ENCODE measurements at regions not wholly inside any gene's neighbourhood (a gene's known extent, or its start where the extent isn't known, plus 50 kb on each side); places are given as distances from the start of the nearest gene placed in this dataset.

DNA sequence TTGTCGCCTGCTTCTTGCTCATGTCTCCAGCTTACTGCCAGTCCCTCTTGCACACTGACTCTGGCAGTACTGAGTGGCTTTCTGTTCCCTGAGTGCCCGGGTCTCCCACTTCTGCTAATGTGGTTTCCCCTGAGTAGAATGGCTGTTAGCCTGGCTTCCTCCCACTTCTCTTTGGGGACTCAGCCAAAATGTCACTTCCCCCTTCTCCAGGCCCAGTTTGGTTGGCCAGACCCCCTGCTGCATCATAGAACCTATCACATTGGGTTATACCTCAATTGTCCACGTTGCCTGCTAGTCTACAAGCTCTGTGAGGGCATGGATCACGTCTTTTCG lies 304.4 kb downstream of the HS3ST3B1 start:
- Mint-ChIP-seq H3K27me3 (ENCODE audit: low read depth in 2 of 2) (peaks cover 21 to 23% of the 10 kb centered on the region in 2 donors), H3K4me1 (peaks cover 7 to 9% of the 10 kb centered on the region in 2 donors), H3K36me3 (peaks cover 1% of the 10 kb centered on the region), H3K4me3 (peak overlapping the region; percentile 59), H3K27ac (peak overlapping the region in 1 of 2 donors; percentile 2), H3K9me3 (peaks cover 0 to 3% of the 10 kb centered on the region in 2 donors)
- TF ChIP-seq, protein P1, sequence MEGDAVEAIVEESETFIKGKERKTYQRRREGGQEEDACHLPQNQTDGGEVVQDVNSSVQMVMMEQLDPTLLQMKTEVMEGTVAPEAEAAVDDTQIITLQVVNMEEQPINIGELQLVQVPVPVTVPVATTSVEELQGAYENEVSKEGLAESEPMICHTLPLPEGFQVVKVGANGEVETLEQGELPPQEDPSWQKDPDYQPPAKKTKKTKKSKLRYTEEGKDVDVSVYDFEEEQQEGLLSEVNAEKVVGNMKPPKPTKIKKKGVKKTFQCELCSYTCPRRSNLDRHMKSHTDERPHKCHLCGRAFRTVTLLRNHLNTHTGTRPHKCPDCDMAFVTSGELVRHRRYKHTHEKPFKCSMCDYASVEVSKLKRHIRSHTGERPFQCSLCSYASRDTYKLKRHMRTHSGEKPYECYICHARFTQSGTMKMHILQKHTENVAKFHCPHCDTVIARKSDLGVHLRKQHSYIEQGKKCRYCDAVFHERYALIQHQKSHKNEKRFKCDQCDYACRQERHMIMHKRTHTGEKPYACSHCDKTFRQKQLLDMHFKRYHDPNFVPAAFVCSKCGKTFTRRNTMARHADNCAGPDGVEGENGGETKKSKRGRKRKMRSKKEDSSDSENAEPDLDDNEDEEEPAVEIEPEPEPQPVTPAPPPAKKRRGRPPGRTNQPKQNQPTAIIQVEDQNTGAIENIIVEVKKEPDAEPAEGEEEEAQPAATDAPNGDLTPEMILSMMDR (IDR thresholded peaks at IDR 0.05) = no peak
- 16% methylated on average over 3 of the region's 5 CpGs for WGBS (ENCODE audit: insufficient coverage)
- H3K36me3 ChIP-seq (ENCODE audit: control insufficient read depth, insufficient read depth, low read length) = no peaks in the 10 kb centered on the region
- peak in 1 of 2 donors; percentile 8 for DNase-seq
- no peaks in the 10 kb centered on the region for H3K27me3 ChIP-seq (ENCODE audit: control insufficient read depth, insufficient read depth, low read length)
- no peak overlapping the region for H3K27ac ChIP-seq (ENCODE audit: low read length)
- peaks cover 6% of the 10 kb centered on the region for H3K4me1 ChIP-seq (ENCODE audit: control insufficient read depth, insufficient read depth, low read length)
- H3K4me3 ChIP-seq (ENCODE audit: low read length) = no peak overlapping the region
- peak; percentile 31 to 62 (median 43) for ATAC-seq
- intact Hi-C loops (cut with micrococcal nuclease) = no loop called here
- no peaks in the 10 kb centered on the region for H3K9me3 ChIP-seq (ENCODE audit: control insufficient read depth, insufficient read depth, low read length)

- ATAC-seq (peak; percentile 39 to 53 (median 52)), DNase-seq (peak in 1 of 2 donors; percentile 5)
- H3K27me3 Mint-ChIP-seq (ENCODE audit: low read depth in 2 of 2) = peaks cover 21 to 24% of the 10 kb centered on the region in 2 donors
- no peak overlapping the region for H3K27ac ChIP-seq (ENCODE audit: low read length)
- H3K4me1 ChIP-seq (ENCODE audit: control insufficient read depth, insufficient read depth, low read length) = peaks cover 6% of the 10 kb centered on the region
- WGBS (ENCODE audit: insufficient coverage) = 23% methylated on average over 9 of the region's 9 CpGs
- H3K9me3 Mint-ChIP-seq = peaks cover 0 to 3% of the 10 kb centered on the region in 2 donors
- peak overlapping the region in 1 of 2 donors; percentile 2 for H3K27ac Mint-ChIP-seq
- no peaks in the 10 kb centered on the region for H3K9me3 ChIP-seq (ENCODE audit: control insufficient read depth, insufficient read depth, low read length)
- no peak overlapping the region for H3K4me3 ChIP-seq (ENCODE audit: low read length)
- no peaks in the 10 kb centered on the region for H3K36me3 ChIP-seq (ENCODE audit: control insufficient read depth, insufficient read depth, low read length)
- H3K4me1 Mint-ChIP-seq = peaks cover 7 to 9% of the 10 kb centered on the region in 2 donors
- intact Hi-C loops (cut with micrococcal nuclease) = no loop called here
- H3K27me3 ChIP-seq (ENCODE audit: control insufficient read depth, insufficient read depth, low read length) = no peaks in the 10 kb centered on the region
- peaks cover 6% of the 10 kb centered on the region for H3K36me3 Mint-ChIP-seq
- TF ChIP-seq, protein P1 (IDR thresholded peaks at IDR 0.05) = no peak
- H3K4me3 Mint-ChIP-seq = peak overlapping the region; percentile 59
Measured at GRCh38 chr17:14604591-14605266, 303.8 kb downstream of the HS3ST3B1 start.

DNA sequence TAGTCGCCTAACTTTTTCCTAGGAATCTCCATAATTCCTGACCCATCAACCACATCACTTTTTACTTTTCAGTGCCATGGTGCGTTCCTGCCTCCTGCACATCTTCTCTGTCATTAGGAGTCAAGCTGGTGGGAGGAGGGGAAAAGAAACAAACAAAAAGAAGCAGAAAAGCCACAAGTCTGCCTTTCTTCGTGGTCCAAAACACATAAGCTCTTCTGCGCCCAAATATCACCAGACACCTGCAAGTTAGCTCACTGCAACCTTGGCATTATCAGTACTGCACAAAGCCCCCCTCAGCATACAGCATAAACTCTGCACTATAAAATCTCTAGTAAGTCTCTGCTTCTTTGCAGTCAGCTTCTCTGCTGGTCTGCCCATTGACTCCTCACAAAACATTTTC lies 295.3 kb downstream of the HS3ST3B1 start:
- Mint-ChIP-seq H3K9me3 (peaks cover 0 to 3% of the 10 kb centered on the region in 2 donors), H3K27ac (no peak overlapping the region), H3K36me3 (peaks cover 8% of the 10 kb centered on the region), H3K4me1 (no peaks in the 10 kb centered on the region), H3K27me3 (ENCODE audit: low read depth in 2 of 2) (peaks cover 21 to 26% of the 10 kb centered on the region in 2 donors), H3K4me3 (no peak overlapping the region)
- H3K36me3 ChIP-seq (ENCODE audit: control insufficient read depth, insufficient read depth, low read length) = no peaks in the 10 kb centered on the region
- intact Hi-C loops (cut with micrococcal nuclease) = no loop called here
- 56% methylated on average over 3 of the region's 4 CpGs for WGBS (ENCODE audit: insufficient coverage)
- DNase-seq = no peak
- H3K27ac ChIP-seq (ENCODE audit: low read length) = no peak overlapping the region
- no peak for ATAC-seq
- H3K4me1 ChIP-seq (ENCODE audit: control insufficient read depth, insufficient read depth, low read length) = no peaks in the 10 kb centered on the region
- no peaks in the 10 kb centered on the region for H3K9me3 ChIP-seq (ENCODE audit: control insufficient read depth, insufficient read depth, low read length)
- TF ChIP-seq, protein P1 (IDR thresholded peaks at IDR 0.05) = no peak
- no peak overlapping the region for H3K4me3 ChIP-seq (ENCODE audit: low read length)
- no peaks in the 10 kb centered on the region for H3K27me3 ChIP-seq (ENCODE audit: control insufficient read depth, insufficient read depth, low read length)

DNA sequence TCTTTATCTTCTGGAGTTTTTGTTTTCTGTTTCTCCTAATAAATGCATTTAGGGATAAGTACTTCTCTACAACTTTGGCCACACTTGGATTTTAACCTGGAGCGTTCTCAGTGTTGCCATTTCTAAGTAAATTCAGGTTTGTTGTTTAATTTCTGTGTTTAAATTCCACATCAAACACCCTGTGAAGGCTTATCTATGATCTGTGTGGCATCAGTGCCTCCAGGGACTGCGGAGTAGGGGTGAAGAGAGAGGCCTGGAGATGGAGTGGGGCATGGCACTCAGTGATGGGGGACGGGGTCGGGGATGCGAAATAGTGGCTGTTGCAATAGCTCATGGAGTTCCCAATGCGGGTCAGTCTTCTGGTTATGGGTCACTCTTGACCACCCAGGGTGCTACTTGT lies 294.8 kb downstream of the HS3ST3B1 start:
- DNase-seq (no peak), ATAC-seq (no peak)
- no peaks in the 10 kb centered on the region for H3K27me3 ChIP-seq (ENCODE audit: control insufficient read depth, insufficient read depth, low read length)
- Mint-ChIP-seq H3K9me3 (peaks cover 0 to 2% of the 10 kb centered on the region in 2 donors), H3K36me3 (peaks cover 8% of the 10 kb centered on the region), H3K27ac (no peak overlapping the region), H3K4me1 (no peaks in the 10 kb centered on the region), H3K4me3 (no peak overlapping the region), H3K27me3 (ENCODE audit: low read depth in 2 of 2) (peaks cover 15 to 27% of the 10 kb centered on the region in 2 donors)
- H3K36me3 ChIP-seq (ENCODE audit: control insufficient read depth, insufficient read depth, low read length) = no peaks in the 10 kb centered on the region
- 74% methylated on average over 5 of the region's 6 CpGs for whole genome bisulfite sequencing (ENCODE audit: insufficient coverage)
- H3K4me1 ChIP-seq (ENCODE audit: control insufficient read depth, insufficient read depth, low read length) = no peaks in the 10 kb centered on the region
- intact Hi-C loops (cut with micrococcal nuclease) = no loop called here
- no peak overlapping the region for H3K4me3 ChIP-seq (ENCODE audit: low read length)
- no peak overlapping the region for H3K27ac ChIP-seq (ENCODE audit: low read length)
- TF ChIP-seq, protein P1 (IDR thresholded peaks at IDR 0.05) = no peak
- H3K9me3 ChIP-seq (ENCODE audit: control insufficient read depth, insufficient read depth, low read length) = no peaks in the 10 kb centered on the region

All from natural killer cell (primary cell).